ENCODE measurements at regions not wholly inside any gene's neighbourhood (a gene's known extent, or its start where the extent isn't known, plus 50 kb on each side); places are given as distances from the start of the nearest gene placed in this dataset.
"Not testable (repeated sequence)": the region's sequence is repeated elsewhere in the genome, so short reads cannot be mapped to it uniquely, and the experiment has no call there.

- not testable (repeated sequence) for H3K27ac Mint-ChIP-seq; DNase-seq (ENCODE audit: low spot score); H3K4me1 Mint-ChIP-seq (ENCODE audit: low read depth); H3K4me3 Mint-ChIP-seq; H3K27me3 Mint-ChIP-seq (ENCODE audit: low read depth); H3K9me3 Mint-ChIP-seq; H3K36me3 Mint-ChIP-seq (ENCODE audit: low read depth)
These were observed 102.8 kb upstream of the TMPRSS2 start for GRCh38 chr21:41610840-41611115.

DNA sequence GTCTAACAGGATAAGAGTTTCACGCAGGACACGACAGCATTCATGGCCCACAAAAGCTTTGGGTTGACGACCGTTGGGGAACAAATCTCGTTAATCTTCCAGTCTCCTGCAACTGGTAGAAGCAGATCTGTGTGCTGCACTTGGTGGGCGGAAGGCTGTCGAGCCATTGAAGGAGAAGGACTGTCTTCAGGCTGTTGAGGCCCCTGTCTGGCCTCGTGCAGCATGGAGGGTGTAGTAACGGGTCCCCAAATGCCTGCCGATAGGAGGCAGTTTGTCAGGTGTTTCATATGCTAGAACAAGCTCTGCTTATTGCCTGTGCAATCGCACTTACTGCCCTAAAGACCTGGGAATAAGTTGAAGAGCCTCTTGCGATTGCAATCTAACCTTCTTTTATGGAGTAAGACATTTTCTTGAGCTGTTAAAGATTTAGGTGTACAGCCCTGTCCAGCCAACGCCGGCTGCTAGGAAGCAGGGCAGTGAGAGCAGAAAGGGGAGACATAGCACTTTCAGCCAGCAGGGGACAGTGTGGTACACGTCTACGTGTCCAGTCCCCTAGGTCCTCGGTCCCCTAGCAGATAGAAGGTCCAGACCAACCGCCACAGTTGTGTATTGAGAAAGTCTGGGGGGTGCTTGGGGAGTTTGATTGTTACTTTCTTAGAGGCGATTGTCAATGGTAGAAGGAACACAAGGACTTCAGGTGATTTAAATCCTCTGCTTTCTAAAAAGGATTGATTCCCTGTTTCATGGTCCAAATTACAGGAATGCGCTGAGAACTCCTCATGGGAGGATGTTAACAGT is 102.3 kb upstream of the TMPRSS2 start:
- Mint-ChIP-seq H3K4me3 (no peak overlapping the region), H3K36me3 (ENCODE audit: low read depth) (no peaks in the 10 kb centered on the region), H3K9me3 (no peaks in the 10 kb centered on the region), H3K27ac (no peak overlapping the region), H3K4me1 (ENCODE audit: low read depth) (peaks cover 2% of the 10 kb centered on the region), H3K27me3 (ENCODE audit: low read depth) (peaks cover 6% of the 10 kb centered on the region)
- peak; percentile 12 for DNase-seq (ENCODE audit: low spot score)

- H3K27me3 Mint-ChIP-seq (ENCODE audit: low read depth), result no peaks in the 10 kb centered on the region
These were observed 98.7 kb upstream of the TMPRSS2 start for GRCh38 chr21:41606706-41607105.

GRCh38 chr21:41605934-41606285 is 98.0 kb upstream of the TMPRSS2 start:
- Mint-ChIP-seq H3K4me3 (no peak overlapping the region), H3K27ac (no peak overlapping the region), H3K36me3 (ENCODE audit: low read depth) (no peaks in the 10 kb centered on the region), H3K4me1 (ENCODE audit: low read depth) (no peaks in the 10 kb centered on the region), H3K27me3 (ENCODE audit: low read depth) (no peaks in the 10 kb centered on the region), H3K9me3 (no peaks in the 10 kb centered on the region)
- DNase-seq (ENCODE audit: low spot score), result no peak

More at GRCh38 chr21:41606706-41607105, 98.7 kb upstream of the TMPRSS2 start:
- Mint-ChIP-seq H3K4me1 (ENCODE audit: low read depth) (no peaks in the 10 kb centered on the region), H3K4me3 (no peak overlapping the region), H3K36me3 (ENCODE audit: low read depth) (no peaks in the 10 kb centered on the region), H3K9me3 (no peaks in the 10 kb centered on the region), H3K27ac (no peak overlapping the region)
- no peak for DNase-seq (ENCODE audit: low spot score)

DNA sequence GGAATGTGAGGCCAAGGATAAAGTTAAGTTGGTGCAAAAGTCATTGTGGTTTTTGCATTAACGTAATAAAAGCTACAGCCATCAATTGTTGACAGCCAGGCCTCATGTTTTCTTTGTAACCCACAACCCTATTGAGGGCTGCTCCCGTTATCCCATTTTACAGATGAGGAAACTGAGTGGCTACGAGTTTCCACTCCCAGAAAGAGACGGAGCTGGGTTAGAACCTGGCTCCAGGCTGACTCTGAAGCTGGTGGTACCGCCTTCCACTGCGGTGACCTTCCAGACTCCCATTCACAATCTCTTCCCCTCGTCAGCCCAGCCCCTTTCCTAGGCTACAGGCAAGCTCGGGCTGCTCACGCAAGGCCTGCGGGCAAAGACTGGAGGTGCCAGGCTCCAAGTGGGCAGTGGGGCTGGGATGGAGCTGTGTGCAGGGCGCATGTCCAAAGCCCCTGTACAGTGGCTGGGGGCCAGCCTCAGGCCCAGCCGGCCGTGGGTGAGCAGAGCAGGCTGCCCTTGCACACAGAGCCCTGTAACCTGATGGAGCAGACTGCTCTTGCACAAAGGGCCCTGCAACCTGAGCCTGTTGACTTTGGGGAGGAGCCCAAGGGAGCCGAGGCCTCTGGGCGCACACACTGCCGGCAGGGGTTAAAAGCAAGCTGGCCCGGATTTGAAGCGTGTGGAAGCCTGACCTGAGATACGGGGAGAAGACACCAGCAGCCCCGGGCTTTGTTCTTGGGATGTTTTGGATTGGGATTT is 97.4 kb upstream of the TMPRSS2 start:
- Mint-ChIP-seq H3K27ac (no peak overlapping the region), H3K9me3 (no peaks in the 10 kb centered on the region), H3K4me1 (ENCODE audit: low read depth) (no peaks in the 10 kb centered on the region), H3K27me3 (ENCODE audit: low read depth) (no peaks in the 10 kb centered on the region), H3K36me3 (ENCODE audit: low read depth) (no peaks in the 10 kb centered on the region), H3K4me3 (no peak overlapping the region)
- no peak for DNase-seq (ENCODE audit: low spot score)

DNA sequence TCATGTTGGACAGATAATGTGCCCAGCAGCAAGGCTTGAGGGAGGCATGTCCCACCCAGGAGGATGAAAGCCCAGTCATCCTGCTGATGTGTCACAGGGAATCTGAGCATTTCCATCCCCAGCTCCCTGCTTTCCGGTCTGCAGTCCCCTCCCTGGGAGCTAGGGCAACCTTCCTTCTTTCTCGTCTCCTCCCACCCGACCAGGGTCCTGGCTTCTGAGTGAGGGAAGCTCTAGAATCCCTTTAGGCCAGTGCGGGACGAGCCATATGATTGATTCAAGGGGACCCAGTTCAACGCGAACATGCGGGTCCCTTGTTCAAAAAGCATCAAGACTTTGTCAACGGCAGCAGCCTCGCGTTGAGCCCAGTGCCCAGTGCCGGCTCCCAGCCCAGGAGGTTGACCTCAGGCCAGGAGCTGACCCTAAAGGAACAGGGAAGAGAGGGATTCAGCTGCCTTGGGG is 96.7 kb upstream of the TMPRSS2 start:
- H3K9me3 Mint-ChIP-seq, result no peaks in the 10 kb centered on the region
- no peak overlapping the region for H3K27ac Mint-ChIP-seq
- H3K27me3 Mint-ChIP-seq (ENCODE audit: low read depth), result no peaks in the 10 kb centered on the region
- DNase-seq (ENCODE audit: low spot score), result no peak
- H3K4me1 Mint-ChIP-seq (ENCODE audit: low read depth), result no peaks in the 10 kb centered on the region
- H3K4me3 Mint-ChIP-seq, result no peak overlapping the region
- no peaks in the 10 kb centered on the region for H3K36me3 Mint-ChIP-seq (ENCODE audit: low read depth)

DNA sequence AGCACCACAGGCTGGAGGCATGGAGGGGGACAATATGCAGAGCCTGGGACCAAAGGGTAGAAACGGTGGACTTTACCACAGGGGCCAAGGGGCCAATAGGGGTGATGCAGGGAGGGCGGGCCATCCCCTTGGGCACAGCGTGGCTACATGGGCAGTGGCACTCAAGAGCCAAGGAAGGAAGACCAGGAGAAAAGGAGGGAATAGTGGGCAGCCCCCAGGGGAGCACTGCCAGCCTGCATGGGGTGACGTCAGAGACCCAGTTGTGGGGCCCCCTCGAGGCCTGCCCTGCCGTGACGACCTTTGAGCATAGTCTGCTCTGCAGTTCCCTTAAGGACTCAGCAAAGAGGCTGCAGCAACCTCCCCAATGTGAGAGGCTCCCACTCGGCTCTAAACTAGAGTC is 95.5 kb upstream of the TMPRSS2 start:
- Mint-ChIP-seq H3K36me3 (ENCODE audit: low read depth) (no peaks in the 10 kb centered on the region), H3K27me3 (ENCODE audit: low read depth) (no peaks in the 10 kb centered on the region), H3K9me3 (no peaks in the 10 kb centered on the region), H3K27ac (no peak overlapping the region), H3K4me1 (ENCODE audit: low read depth) (no peaks in the 10 kb centered on the region), H3K4me3 (no peak overlapping the region)
- DNase-seq (ENCODE audit: low spot score), result no peak

DNA sequence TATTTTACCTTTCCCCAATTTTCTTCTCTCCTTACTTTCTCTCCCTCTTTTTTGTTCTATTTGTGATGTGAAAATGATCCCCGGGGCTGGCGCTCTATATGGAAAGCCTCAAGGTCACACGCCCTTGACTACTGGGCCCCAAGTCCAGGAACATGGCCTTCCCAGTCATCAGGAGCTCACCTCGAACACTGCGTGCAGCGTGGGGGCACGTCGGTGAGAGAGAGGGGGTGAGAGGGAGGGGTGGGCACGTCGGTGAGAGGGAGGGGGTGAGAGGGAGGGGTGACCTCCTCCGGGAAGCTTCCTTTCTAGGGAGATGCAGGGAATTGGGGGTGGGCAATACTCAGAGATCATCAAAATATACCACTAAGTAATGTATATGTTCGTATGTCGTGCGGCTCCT is 94.6 kb upstream of the TMPRSS2 start:
- H3K4me1 Mint-ChIP-seq (ENCODE audit: low read depth), result no peaks in the 10 kb centered on the region
- no peaks in the 10 kb centered on the region for H3K27me3 Mint-ChIP-seq (ENCODE audit: low read depth)
- H3K9me3 Mint-ChIP-seq, result no peaks in the 10 kb centered on the region
- H3K36me3 Mint-ChIP-seq (ENCODE audit: low read depth), result no peaks in the 10 kb centered on the region
- no peak overlapping the region for H3K4me3 Mint-ChIP-seq
- no peak for DNase-seq (ENCODE audit: low spot score)
- H3K27ac Mint-ChIP-seq, result no peak overlapping the region

GRCh38 chr21:41601573-41602368 is 93.8 kb upstream of the TMPRSS2 start:
- Mint-ChIP-seq H3K9me3 (no peaks in the 10 kb centered on the region), H3K4me1 (ENCODE audit: low read depth) (no peaks in the 10 kb centered on the region), H3K27me3 (ENCODE audit: low read depth) (no peaks in the 10 kb centered on the region)

GRCh38 chr21:41600961-41601572 is 93.1 kb upstream of the TMPRSS2 start:
- H3K9me3 Mint-ChIP-seq, result no peaks in the 10 kb centered on the region
- H3K27ac Mint-ChIP-seq, result no peak overlapping the region
- H3K27me3 Mint-ChIP-seq (ENCODE audit: low read depth), result no peaks in the 10 kb centered on the region
- no peaks in the 10 kb centered on the region for H3K4me1 Mint-ChIP-seq (ENCODE audit: low read depth)
- no peak for DNase-seq (ENCODE audit: low spot score)
- H3K4me3 Mint-ChIP-seq, result no peak overlapping the region
- H3K36me3 Mint-ChIP-seq (ENCODE audit: low read depth), result no peaks in the 10 kb centered on the region

More at GRCh38 chr21:41601573-41602368, 93.8 kb upstream of the TMPRSS2 start:
- no peak overlapping the region for H3K27ac Mint-ChIP-seq
- DNase-seq (ENCODE audit: low spot score), result no peak
- no peaks in the 10 kb centered on the region for H3K36me3 Mint-ChIP-seq (ENCODE audit: low read depth)
- H3K4me3 Mint-ChIP-seq, result no peak overlapping the region

DNA sequence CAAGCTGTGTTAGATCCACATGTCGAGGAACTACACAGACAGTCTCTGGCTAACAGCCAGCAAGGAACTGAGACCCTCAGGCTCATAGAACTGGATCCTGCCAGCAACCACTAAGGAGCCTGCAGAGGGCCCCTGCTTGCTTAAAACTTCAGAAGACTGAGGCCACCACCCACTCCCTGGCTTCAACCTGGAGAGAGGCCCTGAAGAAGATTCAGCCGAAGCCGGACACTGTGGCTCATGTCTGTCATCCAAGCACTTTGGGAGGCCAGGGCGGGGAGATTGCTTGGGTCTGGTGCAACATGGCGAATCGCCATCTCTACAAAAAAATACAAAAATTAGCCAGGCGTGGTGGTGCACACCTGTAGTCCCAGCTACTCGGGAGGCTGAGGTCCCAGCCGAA is 92.6 kb upstream of the TMPRSS2 start:
- Mint-ChIP-seq H3K27ac (no peak overlapping the region), H3K27me3 (ENCODE audit: low read depth) (no peaks in the 10 kb centered on the region), H3K36me3 (ENCODE audit: low read depth) (no peaks in the 10 kb centered on the region), H3K9me3 (no peaks in the 10 kb centered on the region), H3K4me1 (ENCODE audit: low read depth) (no peaks in the 10 kb centered on the region), H3K4me3 (no peak overlapping the region)
- DNase-seq (ENCODE audit: low spot score), result no peak

GRCh38 chr21:41600116-41600515 is 92.2 kb upstream of the TMPRSS2 start:
- no peak for DNase-seq (ENCODE audit: low spot score)
- no peaks in the 10 kb centered on the region for H3K36me3 Mint-ChIP-seq (ENCODE audit: low read depth)
- H3K4me1 Mint-ChIP-seq (ENCODE audit: low read depth), result no peaks in the 10 kb centered on the region
- no peak overlapping the region for H3K4me3 Mint-ChIP-seq
- H3K27ac Mint-ChIP-seq, result no peak overlapping the region
- H3K27me3 Mint-ChIP-seq (ENCODE audit: low read depth), result no peaks in the 10 kb centered on the region
- no peaks in the 10 kb centered on the region for H3K9me3 Mint-ChIP-seq

GRCh38 chr21:41598561-41599431 is 90.8 kb upstream of the TMPRSS2 start:
- no peak overlapping the region for H3K27ac Mint-ChIP-seq
- H3K4me3 Mint-ChIP-seq, result no peak overlapping the region
- H3K9me3 Mint-ChIP-seq, result no peaks in the 10 kb centered on the region
- DNase-seq (ENCODE audit: low spot score), result no peak
- H3K36me3 Mint-ChIP-seq (ENCODE audit: low read depth), result no peaks in the 10 kb centered on the region
- no peaks in the 10 kb centered on the region for H3K4me1 Mint-ChIP-seq (ENCODE audit: low read depth)
- H3K27me3 Mint-ChIP-seq (ENCODE audit: low read depth), result no peaks in the 10 kb centered on the region
